Stimulated activated CD8-positive, alpha-beta memory T cell treated with anti-CD3 and anti-CD28 coated beads, Interleukin-7, amount 100 ng/mL, for 1 hour (primary cell): ENCODE measurements at regions not wholly inside any gene's neighbourhood (a gene's known extent, or its start where the extent isn't known, plus 50 kb on each side); places are given as distances from the start of the nearest gene placed in this dataset.
"Not testable (repeated sequence)": the region's sequence is repeated elsewhere in the genome, so short reads cannot be mapped to it uniquely, and the experiment has no call there.

ENCODE experiments used
- DNase-seq, 2 donors: peaks; one replicate each; pipeline ENCODE4 v3.0.0-alpha.2; 2020; ENCODE audit warnings: low read depth in 2 of 2

- DNase-seq: no peak
Measured at GRCh38 chr3:104362319-104362718, 1004.4 kb upstream of the ALCAM start.

- no peak for DNase-seq
Measured at GRCh38 chr3:104367000-104367399, 999.7 kb upstream of the ALCAM start.

- DNase-seq: no peak
Measured at GRCh38 chr3:104368760-104369159, 997.9 kb upstream of the ALCAM start.

GRCh38 chr3:104385421-104385820 is 981.3 kb upstream of the ALCAM start:
- DNase-seq: no peak

- DNase-seq: no peak
Measured at GRCh38 chr3:104388619-104389018, 978.1 kb upstream of the ALCAM start.

GRCh38 chr3:104392327-104392726 is 974.4 kb upstream of the ALCAM start:
- DNase-seq: no peak

GRCh38 chr3:104396974-104397669 is 969.6 kb upstream of the ALCAM start:
- no peak for DNase-seq

GRCh38 chr3:104397713-104398112 is 969.0 kb upstream of the ALCAM start:
- no peak for DNase-seq

- DNase-seq: no peak
Measured at GRCh38 chr3:104402902-104403301, 963.8 kb upstream of the ALCAM start.

GRCh38 chr3:104411757-104412156 is 955.0 kb upstream of the ALCAM start:
- no peak for DNase-seq

GRCh38 chr3:104412608-104413580 is 953.8 kb upstream of the ALCAM start:
- DNase-seq: no peak

GRCh38 chr3:104428337-104428925 is 938.3 kb upstream of the ALCAM start:
- DNase-seq: no peak

- no peak for DNase-seq
Measured at GRCh38 chr3:104429727-104430126, 937.0 kb upstream of the ALCAM start.

GRCh38 chr3:104436506-104436905 is 930.2 kb upstream of the ALCAM start:
- DNase-seq: no peak

- no peak for DNase-seq
Measured at GRCh38 chr3:104437131-104437750, 929.5 kb upstream of the ALCAM start.

- DNase-seq: no peak
Measured at GRCh38 chr3:104437891-104438290, 928.8 kb upstream of the ALCAM start.

- DNase-seq: no peak
Measured at GRCh38 chr3:104438706-104439105, 928.0 kb upstream of the ALCAM start.

GRCh38 chr3:104445252-104445919 is 921.3 kb upstream of the ALCAM start:
- DNase-seq: not testable (repeated sequence)

GRCh38 chr3:104447681-104448080 is 919.0 kb upstream of the ALCAM start:
- no peak for DNase-seq

GRCh38 chr3:104452697-104453096 is 914.0 kb upstream of the ALCAM start:
- DNase-seq: no peak

- DNase-seq: no peak
Measured at GRCh38 chr3:104458657-104459056, 908.1 kb upstream of the ALCAM start.
